Neural cell (in vitro differentiated cells): ENCODE measurements at regions not wholly inside any gene's neighbourhood (a gene's known extent, or its start where the extent isn't known, plus 50 kb on each side); places are given as distances from the start of the nearest gene placed in this dataset.
"Not testable (repeated sequence)": the region's sequence is repeated elsewhere in the genome, so short reads cannot be mapped to it uniquely, and the experiment has no call there.

Experiments
- H2AFZ ChIP-seq: fragments of 200-600, 300-800 bp; sonication (generic), shearing (Covaris generic); 2 replicates; pipeline ENCODE4 v1.6.0; 2014; ENCODE audit warnings: low read depth, mild to moderate bottlenecking, antibody characterized with exemption, low read length, moderate library complexity
- H3F3A ChIP-seq: fragments of 200-600 bp; shearing (Covaris generic); 2 replicates; pipeline ENCODE4 v1.6.1; 2016; ENCODE audit warnings: mild to moderate bottlenecking, moderate library complexity, mixed read lengths, antibody characterized with exemption, low read length; ENCODE audit not compliant: insufficient read depth, poor library complexity, severe bottlenecking
- H3K27ac ChIP-seq: fragments of 200-600, 300-800 bp; sonication (generic), shearing (Covaris generic); 2 replicates; pipeline ENCODE4 v1.5.1; 2014; ENCODE audit warnings: mild to moderate bottlenecking, low read length, moderate library complexity
- H3K27me3 ChIP-seq: fragments of 300-800, 200-600 bp; sonication (generic), shearing (Covaris generic); 2 replicates; pipeline ENCODE4 v1.6.0; 2014; ENCODE audit warnings: mild to moderate bottlenecking, low read depth, low read length, moderate library complexity; ENCODE audit not compliant: insufficient read depth
- H3K36me3 ChIP-seq: fragments of 300-800, 200-600 bp; sonication (generic), shearing (Covaris generic); 2 replicates; pipeline ENCODE4 v1.5.1; 2014; ENCODE audit warnings: mild to moderate bottlenecking, antibody characterized with exemption, low read length, moderate library complexity; ENCODE audit not compliant: insufficient read depth
- H3K4me2 ChIP-seq: fragments of 300-800, 200-600 bp; sonication (generic), shearing (Covaris generic); 2 replicates; pipeline ENCODE4 v1.6.0; 2014; ENCODE audit warnings: mild to moderate bottlenecking, low read length
- H3K4me3 ChIP-seq: fragments of 300-800, 200-600 bp; sonication (generic), shearing (Covaris generic); 2 replicates; pipeline ENCODE4 v1.5.1; 2014; ENCODE audit warnings: mild to moderate bottlenecking, low read length, moderate library complexity
- H3K79me2 ChIP-seq: fragments of 200-600 bp; shearing (Covaris generic); replicated peaks from 2 replicates; pipeline ENCODE4 v1.6.0; 2014; ENCODE audit warnings: mild to moderate bottlenecking, low read length, moderate library complexity; ENCODE audit not compliant: insufficient read depth
- H3K9ac ChIP-seq: fragments of 300-800, 200-600 bp; sonication (generic), shearing (Covaris generic); 2 replicates; pipeline ENCODE4 v1.6.1; 2016; ENCODE audit warnings: mild to moderate bottlenecking, low read length, mixed read lengths
- H3K9me2 ChIP-seq: fragments of 200-600 bp; shearing (Covaris generic); 2 replicates; pipeline ENCODE4 v1.6.1; 2016; ENCODE audit warnings: mild to moderate bottlenecking, low read length, mixed read lengths; ENCODE audit not compliant: insufficient read depth
- H3K9me3 ChIP-seq: fragments of 200-600, 300-800 bp; sonication (generic), shearing (Covaris generic); 2 replicates; pipeline ENCODE4 v1.6.1; 2016; ENCODE audit warnings: mild to moderate bottlenecking, mixed run types, low read length, moderate library complexity, mixed read lengths
- H4K20me1 ChIP-seq: fragments of 200-600 bp; shearing (Covaris generic); 2 replicates; pipeline ENCODE4 v1.6.1; 2016; ENCODE audit warnings: mild to moderate bottlenecking, mixed run types; ENCODE audit not compliant: insufficient read depth
- CTCF ChIP-seq: fragments of 450-650 bp; IDR thresholded peaks from 2 replicates; pipeline ENCODE4 v1.5.1; 2014; ENCODE audit warnings: antibody characterized with exemption, mild to moderate bottlenecking, moderate library complexity; ENCODE audit not compliant: poor library complexity, severe bottlenecking
- EP300 ChIP-seq: fragments of 450-650 bp; conservative IDR thresholded peaks from 2 replicates; pipeline ENCODE4 v1.6.1; 2014; ENCODE audit warnings: antibody characterized with exemption, mild to moderate bottlenecking, moderate library complexity; ENCODE audit not compliant: poor library complexity, severe bottlenecking
- POLR2AphosphoS5 ChIP-seq: IDR thresholded peaks from 2 replicates; pipeline ENCODE4 v1.6.1; 2012
- REST ChIP-seq: IDR thresholded peaks from 2 replicates; pipeline ENCODE4 v1.6.1; 2012; ENCODE audit warnings: borderline replicate concordance
- TAF1 ChIP-seq: IDR thresholded peaks from 2 replicates; pipeline ENCODE4 v1.6.1; 2012; ENCODE audit warnings: low read depth

GRCh38 chr9:115469841-115470240, 351.9 kb upstream of the TNC start:
- Histone ChIP-seq H3K79me2 (no peaks in the 10 kb centered on the region), H3K36me3 (no peaks in the 10 kb centered on the region), H4K20me1 (no peaks in the 10 kb centered on the region), H3K9ac (no peak overlapping the region), H3F3A (no peaks in the 10 kb centered on the region), H3K27me3 (no peaks in the 10 kb centered on the region), H3K9me3 (no peaks in the 10 kb centered on the region), H3K27ac (no peak overlapping the region), H2AFZ (no peak overlapping the region), H3K4me2 (no peak overlapping the region), H3K9me2 (no peaks in the 10 kb centered on the region), H3K4me3 (no peak overlapping the region)
- TF ChIP-seq POLR2AphosphoS5 (no peak), EP300 (no peak), TAF1 (no peak)

GRCh38 chr9:115473032-115473431, 355.1 kb upstream of the TNC start:
- not testable (repeated sequence) for H3K9ac ChIP-seq, H3K4me3 ChIP-seq, H2AFZ ChIP-seq, H3K9me2 ChIP-seq, H3K79me2 ChIP-seq, H3F3A ChIP-seq, H3K27me3 ChIP-seq, H3K4me2 ChIP-seq, H3K36me3 ChIP-seq, H4K20me1 ChIP-seq, H3K27ac ChIP-seq, H3K9me3 ChIP-seq

GRCh38 chr9:115481769-115482168, 363.8 kb upstream of the TNC start:
- H3F3A ChIP-seq, result no peaks in the 10 kb centered on the region
- no peak overlapping the region for H2AFZ ChIP-seq
- H4K20me1 ChIP-seq, result no peaks in the 10 kb centered on the region

More at GRCh38 chr9:115481769-115482168, 363.8 kb upstream of the TNC start:
- peak overlapping the region; percentile 31 for H3K27ac ChIP-seq
- H3K4me3 ChIP-seq, result no peak overlapping the region
- no peaks in the 10 kb centered on the region for H3K79me2 ChIP-seq
- TF ChIP-seq CTCF (no peak), EP300 (no peak), REST (no peak), TAF1 (no peak)
- no peaks in the 10 kb centered on the region for H3K9me2 ChIP-seq
- no peak overlapping the region for H3K9ac ChIP-seq
- H3K36me3 ChIP-seq, result no peaks in the 10 kb centered on the region
- H3K9me3 ChIP-seq, result no peaks in the 10 kb centered on the region
- H3K4me2 ChIP-seq, result no peak overlapping the region
- H3K27me3 ChIP-seq, result no peaks in the 10 kb centered on the region
